Coronary artery (tissue), 2 donors: ENCODE measurements at regions not wholly inside any gene's neighbourhood (a gene's known extent, or its start where the extent isn't known, plus 50 kb on each side); places are given as distances from the start of the nearest gene placed in this dataset.

ENCODE experiments used
- DNase-seq: peaks from one replicate; pipeline ENCODE4 v3.0.0-alpha.2; 2017; ENCODE audit warnings: low spot score
- H3K27ac ChIP-seq, 2 donors: fragments of 200-600 bp; sonication (generic); one replicate each; pipeline ENCODE4 v1.5.1; 2016 to 2019
- H3K4me3 ChIP-seq: fragments of 200-600 bp; sonication (generic); 2 replicates; pipeline ENCODE4 v1.5.1; 2016; ENCODE audit warnings: mild to moderate bottlenecking, moderate library complexity
- CTCF ChIP-seq: fragments of 200-600 bp; sonication (generic); IDR thresholded peaks from one replicate; pipeline ENCODE4 v1.5.1; 2019; ENCODE audit warnings: antibody characterized with exemption

GRCh38 chr7:155220903-155221302, 76.8 kb upstream of the INSIG1 start:
- Histone ChIP-seq H3K4me3 (no peak overlapping the region), H3K27ac (no peak overlapping the region)
- no peak for DNase-seq
- no peak for TF ChIP-seq CTCF

GRCh38 chr7:155221547-155221946, 76.1 kb upstream of the INSIG1 start:
- H3K27ac ChIP-seq: no peak overlapping the region
- DNase-seq: no peak
- no peak for TF ChIP-seq CTCF
- no peak overlapping the region for H3K4me3 ChIP-seq

- H3K4me3 ChIP-seq: no peak overlapping the region
- DNase-seq: no peak
- no peak overlapping the region for H3K27ac ChIP-seq
- TF ChIP-seq CTCF: no peak
These were observed 75.6 kb upstream of the INSIG1 start for GRCh38 chr7:155222061-155222460.

GRCh38 chr7:155222573-155222972, 75.1 kb upstream of the INSIG1 start:
- no peak for TF ChIP-seq CTCF
- H3K4me3 ChIP-seq: no peak overlapping the region
- H3K27ac ChIP-seq: no peak overlapping the region
- DNase-seq: no peak

GRCh38 chr7:155223021-155223420, 74.7 kb upstream of the INSIG1 start:
- no peak for DNase-seq
- no peak overlapping the region for H3K27ac ChIP-seq
- no peak overlapping the region for H3K4me3 ChIP-seq
- TF ChIP-seq CTCF: no peak

GRCh38 chr7:155223503-155223902, 74.2 kb upstream of the INSIG1 start:
- no peak overlapping the region for H3K27ac ChIP-seq
- TF ChIP-seq CTCF: no peak

GRCh38 chr7:155224116-155224811, 73.4 kb upstream of the INSIG1 start:
- no peak for DNase-seq
- Histone ChIP-seq H3K27ac (no peak overlapping the region), H3K4me3 (no peak overlapping the region)
- no peak for TF ChIP-seq CTCF

More at GRCh38 chr7:155223503-155223902, 74.2 kb upstream of the INSIG1 start:
- H3K4me3 ChIP-seq: no peak overlapping the region
- DNase-seq: no peak
